Embryonic facial prominence (tissue), 1 donor: ENCODE measurements at regions not wholly inside any gene's neighbourhood (a gene's known extent, or its start where the extent isn't known, plus 50 kb on each side); places are given as distances from the start of the nearest gene placed in this dataset.

Experiments
- DNase-seq: peaks from one replicate; pipeline ENCODE4 v3.0.0-alpha.2; 2016; ENCODE audit errors: extremely low spot score

GRCh38 chr21:16179773-16180172 lies 450.0 kb downstream of the USP25 start:
- DNase-seq: no peak

GRCh38 chr21:16180614-16181013 lies 450.8 kb downstream of the USP25 start:
- no peak for DNase-seq

DNA sequence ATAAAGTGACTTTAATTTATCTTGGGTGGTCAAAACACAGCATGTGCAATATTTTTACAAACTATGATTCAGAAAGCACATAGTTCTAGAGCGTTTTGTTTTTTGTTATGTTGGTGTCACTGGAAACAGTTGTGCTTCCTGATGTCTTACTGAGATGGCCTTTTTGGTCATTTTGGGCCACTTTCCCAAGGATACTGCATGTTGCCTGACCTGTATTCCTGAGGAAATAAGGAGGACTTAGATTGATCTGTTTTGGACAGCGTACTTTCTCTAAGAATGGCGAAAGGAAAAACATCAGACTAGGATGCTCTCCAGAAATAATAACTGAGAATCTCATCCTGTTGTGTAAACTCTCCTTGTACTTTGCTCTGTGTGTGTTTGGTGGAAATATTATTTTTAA lies 451.2 kb downstream of the USP25 start:
- no peak for DNase-seq

DNA sequence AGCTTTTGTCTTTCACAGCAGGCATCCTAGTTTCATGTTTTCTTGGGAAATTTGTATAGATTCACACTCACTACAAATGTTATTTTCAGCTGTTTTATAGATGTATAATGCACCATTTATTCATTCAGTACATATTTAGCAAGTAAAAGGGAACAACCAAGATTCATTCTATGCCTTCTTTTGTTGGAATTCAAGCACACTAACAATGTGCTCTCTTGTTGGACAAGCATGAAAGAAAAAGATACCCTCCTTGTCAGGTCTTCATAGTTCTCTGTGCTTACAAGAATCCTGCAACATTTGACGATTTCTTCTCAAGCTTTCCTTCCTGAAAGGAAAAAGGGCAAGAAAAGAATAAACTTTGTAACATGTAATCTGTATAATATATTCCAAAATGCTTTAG lies 456.0 kb downstream of the USP25 start:
- no peak for DNase-seq

DNA sequence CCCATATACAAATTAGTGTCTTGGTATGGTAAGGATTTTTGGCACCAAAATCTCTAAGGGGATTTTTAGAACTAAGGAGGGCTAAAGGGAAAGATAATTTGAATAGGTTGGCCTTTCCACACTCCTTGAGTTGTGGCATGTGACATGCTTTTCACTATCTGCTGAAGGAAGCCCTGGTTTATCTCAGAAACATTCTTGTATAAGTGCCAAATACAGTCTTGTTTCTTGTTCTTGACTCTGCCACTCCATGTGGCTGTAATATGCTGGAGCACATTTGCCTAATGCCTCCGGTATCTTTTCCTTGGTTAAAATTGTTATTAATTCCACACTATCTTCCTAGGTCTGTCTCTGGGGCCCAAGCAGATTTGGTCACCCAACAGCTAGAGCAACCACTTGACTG lies 457.0 kb downstream of the USP25 start:
- DNase-seq: no peak

DNA sequence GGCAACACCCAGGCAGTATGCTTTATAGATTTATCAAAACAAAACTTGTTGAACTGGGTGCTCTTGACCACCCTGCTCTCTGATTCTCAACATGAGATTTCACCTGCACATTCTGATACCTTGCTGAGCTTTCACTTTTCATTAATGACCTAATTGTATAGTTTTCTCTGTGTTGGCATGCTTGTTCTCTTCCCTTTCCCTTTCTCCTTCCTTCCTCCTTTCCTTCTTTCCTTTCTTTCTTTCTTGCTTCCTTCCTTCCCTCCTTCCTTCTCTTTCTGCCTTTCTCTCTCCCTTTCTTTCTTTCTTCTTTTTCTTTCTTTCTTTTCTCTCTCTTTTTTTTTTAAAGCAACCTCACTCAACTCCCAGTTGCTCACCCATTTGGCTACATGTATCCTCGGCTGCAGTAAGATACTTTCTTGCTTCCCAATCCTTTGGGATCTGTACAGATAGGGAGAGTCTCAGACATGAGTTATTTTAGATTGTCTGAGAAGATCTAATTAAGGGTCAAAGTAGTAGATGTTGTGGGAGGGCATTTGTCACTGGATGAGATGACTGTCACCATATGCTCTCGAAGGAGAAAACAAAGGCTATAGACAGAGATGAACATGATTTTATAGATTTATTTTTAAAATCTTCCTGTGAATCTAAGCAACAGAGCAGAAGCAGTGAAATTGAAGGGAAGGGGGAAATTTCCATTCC lies 458.0 kb downstream of the USP25 start:
- no peak for DNase-seq

GRCh38 chr21:16192902-16193301 lies 463.1 kb downstream of the USP25 start:
- no peak for DNase-seq

DNA sequence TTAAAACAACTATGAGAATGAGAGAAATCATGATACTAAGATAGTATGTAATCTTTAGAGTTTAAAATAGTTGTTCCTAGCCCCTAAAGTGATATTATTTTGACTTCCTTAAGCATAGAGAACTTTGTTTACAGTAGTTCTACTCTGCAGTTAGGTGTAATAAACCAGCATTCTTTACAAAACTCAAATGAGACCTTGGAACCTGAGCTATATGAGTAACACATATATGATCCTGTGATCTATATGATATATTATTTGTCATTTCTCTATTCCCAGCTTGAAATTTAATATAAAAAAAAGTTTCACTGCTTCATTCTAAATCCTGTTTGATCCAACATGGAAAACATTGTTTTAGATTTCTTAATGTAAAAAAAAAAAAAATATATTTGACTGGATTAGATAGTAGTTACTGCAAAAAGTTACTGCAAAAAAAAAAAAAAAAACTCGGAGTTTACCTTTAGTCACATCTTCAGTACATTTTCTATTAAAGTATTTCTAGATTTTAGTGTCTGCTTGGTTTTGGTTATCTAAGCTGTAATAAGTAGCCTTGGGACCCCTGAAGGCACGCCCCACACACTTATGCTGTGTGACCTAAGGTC lies 463.8 kb downstream of the USP25 start:
- DNase-seq: no peak

DNA sequence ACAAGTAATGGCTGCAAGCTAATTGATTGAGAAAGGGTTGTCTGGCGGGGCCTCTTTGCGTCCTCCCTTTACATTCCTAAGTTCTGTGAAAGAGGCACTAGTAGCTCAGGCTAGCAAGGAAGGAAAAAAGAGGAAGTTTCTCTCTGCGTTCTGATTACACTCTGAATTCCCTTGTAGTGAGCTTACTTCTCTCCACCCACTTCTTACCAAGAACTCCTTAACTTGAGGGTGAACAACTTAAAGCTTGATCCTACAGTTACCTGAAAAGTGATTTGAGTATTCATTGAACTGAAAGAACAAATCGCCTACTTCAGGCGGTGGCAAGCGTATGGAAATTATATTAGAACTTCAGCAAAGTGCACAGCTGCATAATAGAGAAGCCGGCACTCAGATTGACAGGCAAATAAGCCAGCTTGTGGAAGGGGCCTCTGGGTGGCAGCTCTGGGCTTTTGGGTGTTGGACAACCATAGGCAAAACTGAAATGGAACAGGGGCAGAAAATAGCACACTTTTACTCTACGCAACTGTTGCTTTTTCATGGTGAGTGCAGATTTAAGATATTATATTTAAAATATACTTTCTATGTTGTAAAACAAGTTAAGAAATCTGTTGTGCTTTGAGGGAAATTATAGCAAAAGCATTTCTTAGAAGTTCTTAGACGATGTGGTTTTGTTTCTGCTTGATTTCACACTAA lies 464.5 kb downstream of the USP25 start:
- DNase-seq: peak; percentile 75

DNA sequence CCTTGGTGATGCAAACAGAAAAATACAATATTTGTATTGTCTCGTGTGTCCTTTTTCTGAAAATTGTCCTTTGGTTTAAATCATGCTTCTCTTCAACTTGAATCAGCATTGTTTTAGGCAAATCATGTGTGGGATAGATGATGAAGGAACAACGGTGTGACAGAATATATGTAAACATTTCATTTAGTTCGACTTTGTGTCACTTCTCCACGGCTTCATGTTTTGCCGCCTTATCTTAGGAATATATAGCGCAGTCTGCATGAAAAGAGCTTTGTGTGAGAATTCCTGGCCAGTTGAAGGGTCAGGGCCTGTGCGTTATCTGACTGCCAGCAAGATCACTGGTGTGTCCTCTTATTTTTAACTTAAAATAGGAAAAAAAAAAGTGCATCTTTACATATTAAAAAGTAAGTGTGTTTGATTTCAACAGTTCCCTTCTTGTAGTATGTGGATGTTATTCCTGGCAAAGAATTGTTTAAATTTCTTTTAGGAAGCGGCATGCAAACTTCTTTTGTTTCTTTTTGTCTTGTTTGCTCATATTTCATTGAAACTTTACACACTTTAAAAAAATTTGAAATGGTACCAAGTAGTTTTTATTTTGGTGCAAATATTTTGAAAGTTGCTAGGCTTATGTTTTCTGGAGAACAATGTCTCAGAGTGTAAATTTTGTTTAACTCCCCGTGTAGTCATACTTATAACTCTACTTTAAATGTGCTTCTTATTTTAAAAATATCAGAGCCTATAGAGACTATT lies 465.2 kb downstream of the USP25 start:
- peak; percentile 15 for DNase-seq

GRCh38 chr21:16195538-16195910 lies 465.7 kb downstream of the USP25 start:
- DNase-seq: peak; percentile 46

DNA sequence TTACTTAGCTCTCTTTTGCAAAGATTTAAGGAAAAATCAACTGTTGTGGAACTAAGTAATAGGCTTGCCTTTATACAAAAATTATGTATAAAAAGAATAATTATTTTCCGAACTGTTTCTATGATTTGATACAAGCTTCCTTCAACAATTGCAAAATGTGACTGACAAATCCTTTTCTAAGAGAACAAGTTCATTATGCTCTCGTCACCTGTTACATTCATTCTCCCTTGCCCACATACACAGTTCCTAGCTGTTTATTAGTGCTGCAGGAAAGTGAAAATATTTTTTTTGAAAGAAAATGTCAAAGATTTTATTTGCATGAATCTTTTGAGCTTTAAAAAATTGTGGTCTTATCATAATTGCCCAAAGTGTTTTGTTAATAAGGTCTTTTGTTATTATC lies 466.2 kb downstream of the USP25 start:
- no peak for DNase-seq

DNA sequence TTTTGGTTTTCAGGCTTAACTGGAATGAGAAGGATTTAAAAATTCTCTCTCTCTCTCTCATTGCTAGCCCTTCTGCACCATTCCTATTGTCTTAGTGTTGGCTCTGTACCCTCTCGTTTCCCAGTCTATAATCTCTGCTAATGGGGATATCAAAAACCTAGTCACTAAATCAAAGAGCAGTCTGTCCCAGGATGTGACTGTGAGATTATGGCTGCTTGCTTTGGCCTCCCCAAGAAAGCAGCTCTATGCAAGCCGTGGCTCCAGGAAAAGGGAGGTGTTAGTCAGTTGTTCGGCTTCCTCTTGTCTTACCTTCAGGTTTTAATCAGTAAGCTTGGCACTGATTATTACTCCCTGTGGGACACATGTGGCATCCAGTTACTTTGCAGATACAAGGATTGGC lies 468.8 kb downstream of the USP25 start:
- no peak for DNase-seq

DNA sequence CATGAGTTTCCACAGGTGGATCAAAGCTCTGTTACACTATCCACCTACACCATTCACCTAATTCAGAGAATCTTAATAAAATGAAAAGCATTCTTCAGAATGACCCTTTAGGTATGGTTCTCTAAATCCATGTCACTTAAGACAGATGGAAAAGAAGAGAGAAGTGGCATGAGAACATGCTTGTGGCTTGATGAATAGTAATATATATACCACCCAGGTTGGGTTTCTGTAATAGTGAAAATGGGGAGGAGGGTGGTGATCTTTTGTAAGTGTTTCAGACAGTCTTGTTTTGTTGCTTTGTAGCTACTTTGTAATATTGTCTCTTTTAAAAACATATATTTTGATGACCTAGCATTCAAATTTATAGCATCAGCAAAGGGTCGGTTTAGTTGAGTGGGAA lies 469.8 kb downstream of the USP25 start:
- no peak for DNase-seq

DNA sequence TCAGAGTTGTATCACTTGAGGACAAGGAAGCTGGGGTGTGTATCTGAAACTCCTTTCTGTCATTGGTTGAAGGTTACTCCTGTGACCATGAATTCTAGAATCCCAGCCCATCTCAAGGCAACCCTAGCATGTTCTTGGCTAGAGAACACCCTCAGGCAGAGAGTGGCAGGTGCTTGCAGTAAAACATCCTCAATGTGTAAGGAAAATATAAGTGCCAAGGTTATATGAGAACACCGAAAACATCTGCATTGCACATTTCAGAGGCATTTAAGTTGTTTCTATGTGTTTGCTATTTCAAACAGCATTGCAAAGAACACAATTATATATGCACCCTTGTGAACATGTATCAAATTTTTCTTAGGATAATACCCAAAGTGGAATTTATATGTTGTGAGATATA lies 471.9 kb downstream of the USP25 start:
- no peak for DNase-seq

DNA sequence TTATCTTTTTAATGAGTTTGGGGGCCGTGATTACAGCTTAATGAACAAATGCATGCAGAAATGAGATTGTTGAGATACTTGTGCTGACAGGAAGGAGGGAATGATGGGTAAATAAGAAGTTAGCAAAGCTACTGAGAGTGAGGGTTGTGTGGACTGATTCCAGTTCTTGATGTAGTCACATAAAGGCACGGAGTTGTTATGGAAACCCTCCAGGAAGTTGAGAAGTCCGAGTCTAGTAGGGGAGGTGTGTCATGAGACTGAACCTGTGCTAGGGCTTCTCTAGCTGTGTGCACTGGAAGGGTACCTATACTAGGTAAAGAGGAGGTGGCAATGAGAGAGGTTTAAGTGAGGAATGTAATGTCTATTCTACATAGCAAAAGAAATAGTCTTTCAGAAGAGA lies 475.7 kb downstream of the USP25 start:
- DNase-seq: no peak

- DNase-seq: no peak
Observed at GRCh38 chr21:16211339-16212303, 481.8 kb downstream of the USP25 start.

DNA sequence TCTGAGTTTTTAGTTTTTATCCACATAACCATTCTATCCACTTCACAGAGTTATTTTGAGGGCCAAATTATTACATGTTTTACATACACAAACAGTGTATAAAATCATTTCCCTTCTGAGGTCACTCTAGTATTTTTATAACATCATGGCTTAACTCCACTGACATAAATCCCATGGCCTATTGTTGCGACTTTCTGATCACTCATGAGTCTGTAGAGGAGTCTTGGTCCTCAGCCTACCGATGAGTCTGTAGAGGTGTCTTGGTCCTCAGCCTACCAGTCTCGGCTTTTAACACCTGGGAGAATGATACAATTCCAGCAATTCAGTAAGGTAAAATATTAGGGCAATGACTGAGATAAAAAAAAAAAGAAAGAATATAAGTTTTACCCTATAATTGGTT lies 483.7 kb downstream of the USP25 start:
- no peak for DNase-seq

DNA sequence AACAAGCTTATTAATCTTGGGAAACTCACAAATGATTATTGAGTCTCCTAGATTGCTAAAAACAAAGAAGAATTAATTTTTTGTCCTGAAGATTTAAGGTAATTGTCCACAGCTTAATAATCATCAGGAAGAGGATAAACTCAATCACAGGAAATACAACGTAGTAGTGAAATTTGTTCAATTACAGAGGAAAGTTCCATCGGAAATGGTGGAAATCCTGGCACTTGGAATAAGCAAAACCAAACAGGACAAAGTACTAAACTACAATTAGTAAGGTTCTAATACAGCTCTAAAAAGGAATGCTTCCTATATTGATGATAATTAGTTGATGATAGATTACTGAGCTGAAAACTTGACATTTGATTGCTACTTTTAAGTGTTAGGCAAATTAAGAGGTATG lies 485.4 kb downstream of the USP25 start:
- no peak for DNase-seq

- DNase-seq: no peak
Observed at GRCh38 chr21:16215663-16216183, 485.9 kb downstream of the USP25 start.

GRCh38 chr21:16216288-16216962 lies 486.6 kb downstream of the USP25 start:
- no peak for DNase-seq
